ENCODE measurements at regions not wholly inside any gene's neighbourhood (a gene's known extent, or its start where the extent isn't known, plus 50 kb on each side); places are given as distances from the start of the nearest gene placed in this dataset.
"Not testable (repeated sequence)": the region's sequence is repeated elsewhere in the genome, so short reads cannot be mapped to it uniquely, and the experiment has no call there.

DNA sequence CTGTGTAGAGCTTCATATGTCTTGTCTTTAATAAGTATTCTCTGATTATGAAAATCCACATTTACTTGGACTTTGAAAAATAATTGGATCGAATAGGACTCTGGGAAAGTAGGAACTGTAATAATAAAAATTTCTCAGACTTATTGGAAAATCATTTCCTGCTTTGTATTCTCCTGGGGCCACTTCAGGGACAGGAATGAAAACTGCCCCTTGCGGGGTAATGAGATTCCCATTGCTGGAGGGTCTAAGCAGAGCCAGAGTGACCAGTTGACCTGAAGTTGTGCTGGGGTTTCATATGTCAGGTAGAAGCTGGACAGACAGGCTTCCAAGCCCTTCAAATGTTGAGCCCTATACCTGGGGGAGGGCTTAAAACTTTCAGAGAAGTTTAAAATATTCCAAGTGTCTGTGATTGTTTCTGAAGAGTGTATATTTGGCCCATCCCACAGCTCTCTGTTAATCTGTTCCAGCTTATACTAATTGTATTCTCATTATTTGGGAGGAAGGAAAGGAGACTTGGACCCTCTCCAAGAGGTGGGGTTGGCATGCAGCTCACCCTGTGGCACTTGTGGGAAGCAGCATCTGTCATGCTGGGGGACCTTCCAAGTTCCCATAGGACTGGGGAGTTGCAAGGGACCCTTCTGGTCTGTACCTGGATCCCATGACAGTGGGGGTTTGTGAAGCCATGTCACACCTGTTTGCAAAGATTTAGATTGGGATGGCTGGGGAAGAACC, 268.7 kb upstream of the ATP5MC3 start:
- DNase-seq, result no peak

DNA sequence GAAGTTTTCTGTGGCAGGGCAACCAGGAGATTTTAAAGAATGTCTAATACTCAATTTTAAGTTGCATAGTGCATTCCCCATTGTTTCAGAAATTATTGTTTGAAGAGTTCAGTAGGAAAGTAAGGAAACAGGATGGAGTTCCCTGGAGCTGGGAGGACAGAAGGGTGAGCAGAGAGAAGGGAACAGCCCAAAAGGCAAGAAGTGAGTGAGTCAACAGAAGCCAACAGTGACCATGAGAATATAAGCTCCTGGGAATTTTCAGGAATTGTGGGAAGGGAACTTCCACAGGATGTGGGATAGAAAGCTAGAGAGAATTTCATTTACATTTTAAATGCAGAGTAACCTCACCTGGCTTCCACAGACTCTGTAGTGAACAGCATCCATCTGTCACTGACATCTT, 268.1 kb upstream of the ATP5MC3 start:
- DNase-seq, result no peak

DNA sequence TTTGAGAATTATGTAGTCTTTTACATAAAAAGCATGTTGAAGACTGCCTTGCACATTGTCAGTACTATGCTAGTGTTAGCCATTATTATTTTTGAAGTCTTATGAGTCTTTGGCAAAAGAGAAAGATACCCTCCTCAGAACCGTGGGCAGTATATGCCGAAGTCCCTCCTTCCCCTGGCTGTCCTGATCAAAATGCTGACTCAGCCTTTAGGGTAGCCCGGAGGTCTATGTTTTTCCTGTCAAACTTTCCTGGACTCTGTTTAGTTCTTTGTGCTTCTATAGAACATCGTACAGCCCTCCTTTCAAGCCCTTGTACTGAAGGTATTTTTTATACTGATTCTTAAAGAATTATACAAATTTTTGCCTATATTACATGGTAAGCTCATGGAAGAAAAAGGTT, 264.7 kb upstream of the ATP5MC3 start:
- no peak for DNase-seq

DNA sequence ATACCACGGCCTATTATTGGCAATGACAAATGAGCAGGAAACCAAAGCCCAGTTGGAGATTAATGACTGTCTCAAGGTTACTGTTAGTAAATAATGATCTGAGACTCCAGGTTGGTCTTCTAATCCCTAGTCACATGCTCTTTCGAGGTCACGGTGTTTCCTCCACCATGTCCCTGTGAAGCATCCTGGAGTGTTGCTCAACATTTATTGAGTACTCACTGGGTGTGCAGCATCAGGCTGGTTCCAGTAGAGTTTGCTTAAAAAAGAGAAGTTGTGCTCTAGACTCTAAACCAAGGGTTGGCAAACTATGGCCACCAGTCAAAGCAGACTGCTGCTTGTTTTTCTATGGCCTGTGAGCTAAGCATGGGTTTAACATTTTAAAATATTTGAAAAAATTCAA, 263.8 kb upstream of the ATP5MC3 start:
- no peak for DNase-seq

DNA sequence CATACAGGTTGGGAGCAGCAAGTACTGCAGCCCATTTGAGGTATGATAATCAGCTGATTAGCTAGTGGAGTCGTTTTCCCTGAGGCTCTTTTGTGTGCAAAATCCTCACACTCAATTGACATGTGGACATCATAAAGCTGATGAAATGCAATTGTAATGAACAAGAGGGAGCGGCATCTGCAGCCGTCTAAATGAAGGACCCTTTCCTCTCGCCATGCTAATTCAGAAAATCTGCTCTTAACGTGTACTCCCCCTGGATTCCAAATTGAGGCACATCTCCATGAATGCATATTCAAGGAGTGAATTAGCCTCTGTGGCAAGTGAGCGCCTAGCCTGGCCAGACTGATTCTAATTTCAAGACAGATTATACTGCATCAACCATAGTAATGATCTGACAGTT, 260.9 kb upstream of the ATP5MC3 start:
- no peak for DNase-seq

DNA sequence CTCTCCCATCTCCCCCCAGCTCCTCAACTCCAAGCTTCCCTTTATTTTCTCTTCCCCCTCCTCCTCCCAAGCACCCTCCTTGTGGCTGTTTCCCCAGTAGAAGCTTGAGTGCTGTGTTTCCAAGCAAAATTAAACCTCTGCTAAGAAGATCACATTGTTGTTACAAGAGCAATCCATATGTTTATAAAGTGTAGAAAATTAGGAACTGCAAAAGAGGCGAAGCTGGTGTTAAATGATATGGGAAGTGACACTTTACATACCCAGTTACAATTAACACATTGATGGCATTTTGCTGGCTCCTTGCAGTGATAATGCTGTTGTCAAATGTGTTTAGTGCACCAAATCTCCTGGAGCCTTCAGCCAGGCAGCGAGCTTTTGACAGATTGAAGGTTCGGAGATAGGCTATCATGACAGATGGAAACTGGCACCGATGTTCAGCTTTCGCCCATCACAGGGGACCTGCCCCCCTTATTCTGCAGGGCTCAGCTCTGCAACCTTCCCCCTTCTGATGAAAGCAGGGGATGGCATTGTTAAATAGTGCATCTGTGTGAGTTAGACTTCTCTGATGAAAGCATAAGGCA, 259.8 kb upstream of the ATP5MC3 start:
- no peak for DNase-seq

DNA sequence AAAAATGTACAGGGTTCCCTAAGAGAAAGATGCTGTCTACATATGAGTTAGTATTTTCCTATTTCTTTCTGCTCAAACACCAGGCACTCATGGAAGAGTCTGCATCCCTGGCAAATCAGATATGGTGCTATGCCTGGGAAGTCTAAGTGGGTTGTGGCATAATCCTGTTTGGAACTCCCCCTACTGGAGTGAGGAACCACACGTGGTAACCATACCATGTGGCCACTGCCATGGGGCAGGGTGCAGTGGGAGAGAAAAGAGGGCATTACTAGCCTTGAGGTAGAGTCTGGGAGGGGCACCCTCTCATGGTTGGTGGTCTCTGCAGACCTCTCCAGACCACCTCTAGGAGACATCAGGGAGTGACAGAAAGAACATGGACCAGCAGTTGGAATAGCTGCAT, 257.9 kb upstream of the ATP5MC3 start:
- no peak for DNase-seq

DNA sequence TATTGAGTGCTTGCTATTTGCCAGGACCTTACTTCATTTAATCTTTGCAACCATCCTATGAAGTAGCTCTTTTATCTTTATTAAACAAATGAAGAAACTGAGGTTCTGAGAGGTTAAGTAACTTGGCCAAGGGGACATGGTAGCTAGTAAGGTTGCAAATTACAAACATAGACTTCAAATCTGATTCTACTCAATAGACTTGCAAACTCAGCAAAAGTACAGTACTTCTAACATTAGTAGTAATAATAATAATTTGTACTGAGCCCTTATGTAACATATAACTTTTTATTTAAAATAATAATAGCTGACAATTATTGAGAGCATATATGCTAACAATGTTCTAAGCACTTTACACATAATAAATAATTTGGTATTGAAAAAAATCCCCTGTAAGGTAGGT, 255.7 kb upstream of the ATP5MC3 start:
- no peak for DNase-seq

DNA sequence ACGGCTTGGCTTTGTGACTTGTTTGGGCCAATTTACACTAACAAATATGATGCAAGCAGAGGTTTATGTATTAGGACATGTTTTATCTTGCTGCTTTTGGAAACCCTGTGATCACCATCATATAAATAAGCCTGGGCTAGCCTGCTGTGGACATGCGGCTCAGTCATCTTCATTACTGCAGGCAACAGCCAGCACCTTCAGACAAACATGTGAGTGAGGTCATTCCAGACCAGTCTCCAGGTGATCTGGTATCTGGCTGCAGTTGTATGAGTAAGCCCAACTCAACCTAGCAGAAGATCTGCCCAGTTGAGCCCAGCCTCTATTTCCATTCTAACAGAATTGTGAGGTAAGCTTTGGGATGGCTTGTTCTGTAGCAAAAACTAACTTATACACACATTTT, 254.6 kb upstream of the ATP5MC3 start:
- DNase-seq, result no peak

DNA sequence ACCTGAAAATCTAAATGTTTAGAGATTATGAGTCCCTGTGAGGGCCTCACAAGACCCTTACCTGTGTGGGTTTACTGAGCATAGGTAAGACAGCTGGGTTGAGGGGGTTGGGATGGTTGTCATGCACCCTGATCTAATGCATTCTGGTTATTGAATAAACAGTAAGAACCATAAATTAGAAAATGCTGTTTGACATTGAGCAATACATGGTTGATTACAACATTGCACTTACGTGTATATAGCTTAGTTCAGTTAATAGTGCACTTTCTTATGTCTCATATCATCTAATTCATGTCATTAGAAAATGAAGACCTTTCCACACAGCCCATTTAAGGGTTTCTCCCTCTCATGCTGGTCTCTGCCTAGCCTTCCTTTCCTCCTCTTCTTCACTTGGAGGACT, 253.5 kb upstream of the ATP5MC3 start:
- DNase-seq, result no peak

DNA sequence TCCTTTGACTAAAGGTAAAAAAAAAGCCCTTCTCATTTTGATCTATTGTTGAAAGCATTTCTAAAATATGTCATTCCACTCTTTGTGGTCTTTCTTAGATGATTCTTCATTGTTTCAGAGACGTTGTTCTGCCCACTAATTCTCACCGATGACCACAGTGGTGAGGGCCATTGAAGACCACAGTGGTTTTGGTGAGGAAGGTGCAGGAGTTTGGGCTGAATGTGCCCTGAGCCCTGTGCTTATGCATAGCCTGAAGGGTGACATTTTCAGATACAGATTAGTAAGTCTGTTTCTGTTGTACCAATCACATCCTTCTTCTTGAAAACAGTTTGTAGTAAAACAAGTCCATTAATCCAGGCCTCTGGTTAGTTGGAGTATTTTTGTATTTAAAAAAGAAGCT, 251.3 kb upstream of the ATP5MC3 start:
- DNase-seq, result no peak

DNA sequence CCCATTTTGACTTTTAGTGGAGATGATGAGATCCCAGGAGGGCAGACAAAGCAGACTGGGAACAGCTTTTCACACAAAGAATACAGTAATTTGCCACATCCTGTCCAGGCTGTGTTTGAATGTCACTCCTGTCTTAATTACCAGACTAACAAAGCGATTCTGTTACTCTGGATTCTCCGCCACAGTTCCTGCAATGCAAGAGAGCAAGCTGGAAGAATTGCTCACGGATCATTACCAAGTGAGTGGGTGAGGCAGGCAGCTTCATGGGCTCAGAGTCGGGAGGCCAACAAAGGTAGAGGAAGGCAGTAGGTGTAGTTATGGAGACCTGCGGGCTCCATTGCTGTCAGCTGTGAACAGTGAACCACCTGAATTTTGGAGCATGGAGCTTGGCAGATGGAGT, 250.5 kb upstream of the ATP5MC3 start:
- DNase-seq, result peak; percentile 77

DNA sequence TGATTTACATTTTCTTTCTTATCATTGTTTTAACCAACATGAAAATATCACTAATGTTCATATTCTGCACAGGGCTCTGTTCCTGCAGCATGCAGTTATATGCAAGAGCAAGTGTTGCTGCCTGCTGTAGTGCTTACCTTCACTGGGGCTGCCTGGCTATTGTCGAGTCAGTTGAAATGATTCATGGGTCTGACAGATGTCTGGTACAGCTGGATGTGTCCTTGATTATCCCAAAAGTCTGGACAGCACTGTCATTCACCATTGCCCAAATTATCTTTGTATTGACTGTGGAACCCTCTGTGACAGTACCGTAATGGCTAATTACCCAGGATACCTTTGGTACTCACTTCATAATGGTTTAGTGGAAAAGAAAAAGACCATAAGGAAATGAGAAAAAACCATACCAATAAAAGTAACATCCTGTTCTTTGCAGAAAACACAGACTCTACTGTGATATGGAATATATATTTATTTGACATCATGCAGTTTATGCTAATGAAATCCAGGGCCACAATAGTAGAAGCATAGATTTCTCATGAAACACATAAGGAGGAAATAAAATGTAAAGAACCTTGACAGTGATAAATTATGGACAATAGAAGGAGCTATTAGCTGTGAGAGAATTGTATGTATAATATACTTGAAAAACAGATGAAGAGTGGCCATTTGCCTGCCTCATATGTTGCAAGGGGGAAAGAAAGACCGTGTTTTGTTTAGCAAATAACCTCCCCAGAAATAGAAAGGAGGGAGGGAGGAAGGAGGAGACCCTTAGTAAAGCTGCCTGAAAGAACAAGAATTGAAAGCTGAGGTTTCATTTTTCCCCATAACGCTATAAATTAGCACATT, 249.8 kb upstream of the ATP5MC3 start:
- peak; percentile 40 for DNase-seq

DNA sequence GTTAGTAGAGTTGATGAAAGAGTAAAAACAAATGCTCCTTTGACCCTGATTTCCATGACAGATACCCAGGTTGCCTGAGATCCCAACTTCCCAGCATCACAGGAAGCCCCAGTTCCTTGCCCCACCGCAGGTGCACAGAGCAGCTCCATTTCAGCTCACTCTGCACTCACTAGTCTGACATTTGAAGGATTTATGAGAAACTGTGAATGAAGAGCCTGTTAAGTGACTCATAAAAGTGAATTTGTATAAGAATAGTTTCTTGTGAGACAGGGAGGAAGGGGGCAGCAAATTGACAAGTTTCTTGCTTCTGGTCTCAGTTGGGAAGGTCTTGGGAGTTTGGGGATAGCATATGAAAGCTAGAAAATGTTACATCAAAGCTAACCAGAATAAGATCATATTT, 248.7 kb upstream of the ATP5MC3 start:
- DNase-seq, result no peak

DNA sequence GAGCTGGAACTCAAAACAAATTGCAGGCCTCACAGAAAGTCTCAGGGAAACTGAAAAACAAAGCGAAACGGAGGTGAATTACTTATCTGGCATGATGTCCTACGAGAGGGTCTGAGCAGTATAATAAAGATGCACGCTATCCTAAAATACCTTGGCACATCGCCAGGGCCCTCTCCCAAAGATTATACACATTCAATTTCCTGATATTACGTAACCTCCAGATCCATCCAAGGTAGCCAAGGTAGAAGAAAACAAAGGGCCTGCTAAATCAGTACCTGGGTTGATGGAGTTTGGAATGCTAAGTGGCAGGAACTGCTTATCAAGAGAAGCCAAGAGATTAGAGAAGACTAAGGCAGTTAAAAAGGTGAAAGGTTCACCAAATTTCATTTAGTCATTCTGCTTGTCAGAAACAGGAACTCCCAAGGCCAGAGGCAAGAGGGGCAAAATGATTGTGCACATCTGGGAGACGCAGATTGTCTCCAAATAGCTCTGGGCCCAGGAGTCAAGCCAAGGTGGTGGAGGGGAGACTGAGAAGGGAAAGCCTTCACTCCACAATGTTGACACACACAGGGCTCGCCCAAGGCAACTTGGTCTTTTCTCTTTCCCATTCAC, 236.8 kb upstream of the ATP5MC3 start:
- DNase-seq, result no peak

DNA sequence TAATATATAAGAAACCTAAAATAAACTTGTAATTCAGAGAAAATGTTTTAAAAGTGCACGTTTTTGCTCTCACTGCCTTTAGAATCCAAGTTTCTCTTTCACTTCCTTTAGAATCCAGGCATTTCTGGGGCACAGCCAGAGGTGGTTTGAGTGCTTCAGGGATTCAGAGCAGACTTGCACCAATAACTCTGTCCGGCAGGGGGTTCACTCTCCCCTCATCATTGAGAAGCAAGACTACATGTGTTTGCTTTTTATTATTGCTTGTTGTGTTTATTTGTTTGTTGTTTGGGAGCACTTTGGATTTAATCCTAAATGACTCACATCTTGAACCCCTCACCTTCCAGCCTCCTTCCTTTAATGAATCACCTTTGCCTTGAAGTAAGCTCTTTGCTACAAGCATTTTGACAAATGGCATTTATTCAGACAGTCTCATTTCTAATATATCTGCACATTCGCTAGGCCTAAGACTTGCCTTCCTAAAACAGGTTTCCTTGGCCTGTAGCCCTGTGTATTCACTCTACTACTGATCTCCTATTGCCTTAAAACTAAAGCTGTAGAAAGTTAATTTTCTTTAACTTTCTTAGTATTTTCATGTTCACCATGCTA, 233.5 kb upstream of the ATP5MC3 start:
- peak; percentile 17 for DNase-seq

DNA sequence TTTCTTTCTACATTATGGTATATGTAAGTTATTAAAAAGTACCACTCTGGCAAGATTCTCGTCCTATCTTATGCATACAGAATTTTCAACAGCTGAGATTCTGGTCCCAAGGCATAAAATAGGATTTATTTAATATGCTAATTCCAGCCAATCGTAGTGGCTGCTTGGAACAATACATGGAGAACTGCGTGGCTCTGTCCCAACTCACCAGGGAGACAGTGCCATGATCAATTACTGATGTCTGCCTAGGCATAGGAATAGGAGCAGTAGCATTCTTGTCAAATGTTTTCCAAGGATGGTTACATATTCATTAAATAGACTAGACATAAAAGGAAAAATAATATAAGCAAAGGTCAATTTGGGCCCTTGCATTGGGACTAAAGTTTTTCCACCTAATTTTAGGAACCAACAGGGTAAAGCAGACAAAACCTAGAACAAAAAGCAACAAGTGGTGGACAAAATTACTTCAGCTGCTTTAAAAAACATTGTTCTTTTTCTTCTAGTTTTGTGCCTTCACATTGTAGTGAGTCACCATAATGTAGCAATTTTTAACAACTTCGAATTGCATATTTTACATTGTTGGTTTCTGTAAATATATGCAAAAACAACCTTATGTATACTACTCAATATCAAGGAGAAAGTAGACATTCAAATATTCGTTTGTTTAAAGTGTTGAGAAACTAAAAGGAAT, 232.8 kb upstream of the ATP5MC3 start:
- DNase-seq, result no peak

DNA sequence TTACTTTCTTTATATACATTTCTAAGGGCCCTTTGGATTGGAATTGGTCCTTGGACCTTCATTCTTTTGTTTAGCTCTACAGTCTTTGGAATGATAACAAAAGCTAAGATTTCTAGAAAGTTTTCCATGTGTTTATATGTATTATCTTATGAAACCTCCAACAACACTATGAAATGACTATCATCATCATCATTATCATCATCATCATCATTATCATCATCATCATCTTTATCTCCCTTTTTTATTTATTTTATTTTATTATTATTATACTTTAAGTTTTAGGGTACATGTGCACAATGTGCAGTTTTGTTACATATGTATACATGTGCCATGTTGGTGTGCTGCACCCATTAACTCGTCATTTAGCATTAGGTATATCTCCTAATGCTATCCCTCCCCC, 229.4 kb upstream of the ATP5MC3 start:
- not testable (repeated sequence) for DNase-seq

DNA sequence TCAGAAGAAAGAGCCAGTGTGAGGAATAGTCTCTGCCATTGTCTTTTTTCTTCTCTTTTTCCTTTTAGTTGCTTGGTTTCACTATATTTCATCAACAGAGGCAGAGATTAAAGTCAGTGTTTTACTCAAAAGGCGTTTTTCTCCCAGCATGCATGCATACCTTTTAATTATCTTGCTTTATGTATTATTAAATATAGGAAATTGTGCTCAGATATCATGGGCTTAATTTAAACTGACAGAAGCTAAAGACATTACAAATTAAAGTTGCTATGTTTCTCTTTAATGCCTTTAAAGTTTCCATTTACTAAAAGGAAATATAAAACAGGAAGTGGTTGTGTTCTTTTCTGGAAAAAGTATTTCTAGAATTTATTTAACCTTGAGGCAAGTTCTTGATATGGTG, 223.3 kb upstream of the ATP5MC3 start:
- no peak for DNase-seq

DNA sequence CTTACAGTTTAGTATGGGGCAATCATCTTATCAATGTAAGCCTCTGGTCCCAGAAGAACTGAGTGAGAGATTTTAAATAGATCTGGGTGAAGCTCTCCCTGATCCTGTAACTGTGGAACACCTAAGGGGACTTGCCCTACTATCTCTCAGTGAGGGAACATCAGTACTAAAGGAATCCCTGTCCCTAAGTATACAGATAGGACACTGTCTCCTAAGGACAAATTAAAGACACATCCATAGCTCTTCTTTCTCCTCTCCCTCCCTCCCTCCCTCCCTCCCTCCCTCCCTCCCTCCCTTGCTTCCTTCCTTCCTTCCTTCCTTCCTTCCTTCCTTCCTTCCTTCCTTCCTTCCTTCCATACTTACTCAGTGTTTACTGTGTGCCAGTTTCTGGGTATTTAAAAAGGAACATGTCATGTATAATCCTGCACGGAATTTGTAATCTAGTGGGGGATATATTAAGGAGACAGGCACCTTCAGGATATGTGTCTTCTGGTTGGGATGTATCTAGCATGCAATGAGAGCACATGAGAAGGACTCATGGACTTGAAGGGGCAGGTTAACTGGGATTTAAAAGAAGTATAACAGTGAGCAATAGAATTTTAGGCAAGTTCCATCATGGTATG, 222.2 kb upstream of the ATP5MC3 start:
- DNase-seq, result no peak

DNA sequence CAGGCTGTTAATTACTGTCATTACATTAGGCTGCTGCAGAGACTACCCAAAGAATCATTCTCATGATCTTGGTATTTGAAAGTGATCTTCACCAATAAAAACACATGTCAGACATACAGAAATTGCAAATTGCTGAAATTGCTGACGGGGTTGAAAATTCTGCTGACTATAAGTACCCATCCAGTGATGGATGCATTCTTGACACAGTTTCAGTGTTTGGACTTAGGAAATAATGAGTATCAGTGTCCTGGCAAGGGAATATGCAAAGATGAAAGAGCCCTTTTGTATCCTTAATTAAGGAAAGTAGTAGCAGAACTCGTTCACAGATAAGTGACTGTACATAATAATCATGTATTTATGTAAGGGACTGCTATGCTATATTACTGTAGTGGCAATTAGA, 221.1 kb upstream of the ATP5MC3 start:
- no peak for DNase-seq

DNA sequence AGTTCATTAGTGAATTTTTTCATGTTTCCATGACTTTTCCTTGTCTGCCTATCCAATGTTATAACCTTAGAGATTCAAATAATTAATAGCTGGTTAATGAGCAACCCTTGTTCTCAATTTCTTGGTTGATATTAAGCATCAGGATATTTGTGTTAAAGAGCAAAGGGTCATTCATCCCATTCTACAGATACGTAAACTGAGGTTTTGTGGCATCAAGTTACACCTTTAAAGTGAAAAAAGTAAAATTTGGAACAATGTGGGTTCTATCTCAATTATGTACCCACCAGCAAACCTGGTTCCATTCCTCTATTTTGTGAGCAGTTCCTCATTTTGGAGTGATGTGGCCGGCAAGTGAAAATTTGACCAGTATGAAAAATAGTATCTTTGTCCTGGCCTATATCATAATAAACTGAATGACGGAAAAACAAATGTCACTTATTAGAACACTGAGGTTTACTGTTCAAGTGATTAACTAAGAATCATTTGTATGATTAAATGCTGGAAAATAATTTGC, 220.5 kb upstream of the ATP5MC3 start:
- DNase-seq, result no peak

Measured in NCI-H774 (cell line).